HG03342 (cell line): ENCODE measurements at regions not wholly inside any gene's neighbourhood (a gene's known extent, or its start where the extent isn't known, plus 50 kb on each side); places are given as distances from the start of the nearest gene placed in this dataset.

Experiments used
- ATAC-seq: cut with Tn5 transposase; IDR thresholded peaks from one replicate; pipeline ENCODE4 v1.9.1; 2021; ENCODE audit warnings: mild to moderate bottlenecking, moderate library complexity; ENCODE audit not compliant: unreplicated experiment

DNA sequence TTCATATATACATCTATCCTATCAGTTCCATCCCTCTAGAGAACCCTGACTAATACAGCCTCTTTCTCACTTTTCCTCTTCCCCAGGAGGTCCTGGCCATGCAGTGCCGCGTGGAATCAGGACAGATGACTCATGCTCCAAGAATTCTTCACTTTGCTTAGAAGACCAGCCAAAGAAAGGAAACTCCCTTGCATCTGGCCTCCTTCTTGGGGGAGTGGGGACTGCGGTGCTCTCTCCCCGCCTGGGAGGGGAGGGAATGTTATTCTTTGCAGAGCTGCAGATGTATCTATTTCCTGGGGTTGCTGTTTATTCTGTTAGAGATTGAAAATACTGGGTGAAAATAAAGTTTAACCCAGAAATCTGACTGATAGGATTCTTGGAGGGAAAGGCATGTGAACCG, 111.5 kb upstream of the SH3BP4 start:
- ATAC-seq = no peak

- no peak for ATAC-seq
Measured at GRCh38 chr2:234839285-234839684, 112.5 kb upstream of the SH3BP4 start.

DNA sequence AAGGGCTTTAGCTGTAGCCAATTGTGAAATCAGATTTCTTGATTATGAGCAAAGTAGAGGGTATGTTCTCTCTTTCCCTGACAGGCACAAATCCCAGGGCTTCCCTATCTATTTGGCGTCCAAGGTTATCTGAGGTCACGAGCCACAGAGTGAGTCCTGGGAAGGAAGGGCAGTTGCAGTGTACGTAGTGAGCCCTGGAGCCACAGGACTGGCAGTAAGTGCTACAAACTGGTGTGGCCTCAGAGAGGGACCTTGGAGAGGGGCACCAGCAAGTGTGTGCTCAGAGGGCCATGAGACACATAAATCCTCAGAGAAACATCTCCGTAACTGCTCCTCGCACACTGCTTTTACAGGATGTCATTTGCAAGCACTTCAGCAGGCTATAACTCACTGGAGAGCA, 115.5 kb upstream of the SH3BP4 start:
- no peak for ATAC-seq

DNA sequence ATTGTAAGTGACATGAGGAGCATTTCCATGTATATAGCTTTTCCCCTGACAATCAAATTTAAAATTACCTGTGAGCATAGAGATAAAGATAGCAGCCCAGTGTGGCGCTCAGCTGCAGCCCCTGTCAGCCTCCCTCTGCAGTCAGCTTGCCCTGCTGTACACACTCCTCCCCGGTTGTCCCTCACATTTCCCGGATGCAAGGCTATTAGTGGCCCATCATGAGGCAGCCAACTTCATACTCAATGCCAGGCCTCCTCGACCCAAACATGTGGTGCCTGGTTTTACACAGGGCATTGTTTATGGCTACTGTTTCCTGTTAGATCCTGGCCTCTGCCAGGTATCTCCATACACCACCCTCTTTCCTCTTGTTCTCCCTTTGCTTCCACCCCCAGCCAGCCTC, 116.1 kb upstream of the SH3BP4 start:
- no peak for ATAC-seq

- no peak for ATAC-seq
Measured at GRCh38 chr2:234834228-234834923, 117.4 kb upstream of the SH3BP4 start.

DNA sequence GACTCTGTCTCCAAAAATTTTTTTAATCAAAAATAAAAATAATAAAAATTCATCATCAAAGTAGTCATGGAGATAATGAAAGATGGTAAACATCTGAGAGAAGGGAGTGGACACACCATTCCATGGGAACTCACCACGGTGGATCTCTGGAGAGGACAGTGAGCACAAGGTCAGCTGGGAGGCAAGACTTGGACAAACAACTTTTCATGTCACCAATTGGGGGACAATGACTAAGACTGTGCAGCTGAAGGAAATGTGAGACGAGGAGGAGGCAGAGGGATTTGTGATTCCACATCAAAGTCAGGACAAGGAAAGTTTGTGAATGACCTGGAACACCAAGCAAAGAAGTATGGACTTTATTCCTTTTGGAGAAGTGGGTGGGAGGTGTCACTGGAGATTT, 121.0 kb upstream of the SH3BP4 start:
- ATAC-seq = no peak

GRCh38 chr2:234829074-234829455, 122.8 kb upstream of the SH3BP4 start:
- no peak for ATAC-seq

- ATAC-seq = no peak
Measured at GRCh38 chr2:234828382-234829073, 123.3 kb upstream of the SH3BP4 start.

- ATAC-seq = no peak
Measured at GRCh38 chr2:234827096-234827860, 124.5 kb upstream of the SH3BP4 start.

- no peak for ATAC-seq
Measured at GRCh38 chr2:234826681-234827080, 125.1 kb upstream of the SH3BP4 start.

- no peak for ATAC-seq
Measured at GRCh38 chr2:234825616-234826015, 126.2 kb upstream of the SH3BP4 start.

DNA sequence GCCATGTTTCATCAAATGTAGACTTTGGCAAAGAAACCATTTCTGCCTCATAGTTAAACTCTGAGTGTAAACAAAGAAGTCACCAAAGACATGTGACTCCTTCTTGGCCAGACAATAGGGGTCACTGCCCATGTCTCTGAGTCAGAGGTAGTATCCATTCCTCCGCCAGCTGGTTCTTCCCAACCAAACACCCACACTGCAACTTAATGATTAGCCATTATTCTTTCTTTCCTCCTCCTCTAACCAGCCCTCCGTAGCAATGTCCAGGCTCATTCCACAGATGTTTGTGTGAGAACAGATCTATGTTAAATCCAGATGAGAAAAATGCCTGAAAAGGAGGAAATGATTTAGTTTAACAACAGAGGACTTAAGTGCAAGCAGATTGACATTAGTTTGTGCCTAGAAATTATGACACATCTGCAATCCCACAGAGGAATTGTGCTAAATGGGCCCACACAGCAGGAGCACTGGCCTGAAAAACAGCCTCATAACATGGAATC, 127.9 kb upstream of the SH3BP4 start:
- ATAC-seq = no peak

GRCh38 chr2:234823196-234823876, 128.5 kb upstream of the SH3BP4 start:
- no peak for ATAC-seq

- no peak for ATAC-seq
Measured at GRCh38 chr2:234821946-234822475, 129.8 kb upstream of the SH3BP4 start.

- ATAC-seq = no peak
Measured at GRCh38 chr2:234818937-234819336, 132.9 kb upstream of the SH3BP4 start.

DNA sequence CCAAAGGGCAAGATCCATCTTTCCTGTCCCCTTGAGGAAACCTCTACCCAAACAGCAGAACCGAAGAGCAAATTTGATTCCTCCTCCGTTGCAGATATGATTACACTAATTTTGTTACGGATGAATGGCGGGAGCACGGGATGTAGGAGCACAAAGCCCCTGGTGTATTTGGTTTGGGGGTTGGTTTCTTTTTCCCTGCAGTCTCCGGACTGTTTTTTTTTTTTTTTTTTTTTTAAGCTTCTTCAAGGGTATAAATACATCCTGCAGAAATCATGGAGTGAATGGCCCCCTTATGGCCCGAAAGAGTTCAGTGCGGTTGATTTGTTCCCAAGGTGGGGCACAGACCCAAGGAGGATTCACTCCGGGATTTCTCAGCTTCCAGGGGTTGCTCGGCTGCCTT, 135.3 kb upstream of the SH3BP4 start:
- no peak for ATAC-seq

- ATAC-seq = no peak
Measured at GRCh38 chr2:234816056-234816455, 135.8 kb upstream of the SH3BP4 start.

GRCh38 chr2:234814374-234814773, 137.4 kb upstream of the SH3BP4 start:
- ATAC-seq = no peak

GRCh38 chr2:234812851-234813250, 139.0 kb upstream of the SH3BP4 start:
- ATAC-seq = no peak

DNA sequence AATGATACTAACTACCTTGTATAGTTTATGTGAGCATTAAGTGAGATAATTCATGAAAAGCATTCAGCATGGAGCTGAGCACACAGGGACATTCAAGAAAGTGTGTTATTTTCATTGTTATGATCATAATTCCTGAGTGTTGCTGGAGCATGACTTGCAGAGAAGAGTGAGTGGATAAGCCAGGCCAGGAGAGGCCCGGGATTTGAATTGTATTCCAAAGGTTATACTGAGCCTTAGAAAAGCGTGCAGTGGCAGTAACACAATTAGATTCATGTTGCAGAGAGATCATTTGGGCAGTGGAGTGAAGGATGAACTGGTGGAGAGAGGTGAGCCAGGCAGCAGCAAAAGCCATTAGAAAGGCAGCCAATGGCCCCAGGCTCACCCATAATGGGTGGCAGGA, 142.9 kb upstream of the SH3BP4 start:
- no peak for ATAC-seq

DNA sequence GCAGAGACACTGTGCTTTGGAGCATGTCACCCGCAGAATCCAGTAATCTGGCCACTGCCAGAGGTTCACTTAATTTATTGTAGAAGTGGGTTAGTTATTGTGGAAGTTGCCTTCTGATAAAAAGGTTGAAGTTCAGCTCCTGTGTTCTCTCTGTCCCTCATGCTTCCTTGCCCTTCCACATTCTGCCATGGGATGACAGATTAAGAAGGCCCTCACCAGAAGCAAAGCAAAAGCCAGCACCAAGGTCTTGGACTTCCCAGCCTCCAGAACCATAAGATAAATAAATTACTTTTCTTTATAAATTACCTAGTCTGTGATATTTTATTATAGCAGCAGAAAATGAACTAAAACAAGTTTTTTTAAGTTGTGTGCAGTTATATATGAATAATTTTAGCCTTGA, 145.0 kb upstream of the SH3BP4 start:
- ATAC-seq = no peak
